NCI-H345 (cell line): ENCODE measurements at regions not wholly inside any gene's neighbourhood (a gene's known extent, or its start where the extent isn't known, plus 50 kb on each side); places are given as distances from the start of the nearest gene placed in this dataset.
A peak's percentile ranks its signal among the peaks of the same experiment; 100 is the strongest.

Experiments
- DNase-seq: peaks from one replicate; lab custom pipeline; 2025; lab: John Stamatoyannopoulos, UW

DNA sequence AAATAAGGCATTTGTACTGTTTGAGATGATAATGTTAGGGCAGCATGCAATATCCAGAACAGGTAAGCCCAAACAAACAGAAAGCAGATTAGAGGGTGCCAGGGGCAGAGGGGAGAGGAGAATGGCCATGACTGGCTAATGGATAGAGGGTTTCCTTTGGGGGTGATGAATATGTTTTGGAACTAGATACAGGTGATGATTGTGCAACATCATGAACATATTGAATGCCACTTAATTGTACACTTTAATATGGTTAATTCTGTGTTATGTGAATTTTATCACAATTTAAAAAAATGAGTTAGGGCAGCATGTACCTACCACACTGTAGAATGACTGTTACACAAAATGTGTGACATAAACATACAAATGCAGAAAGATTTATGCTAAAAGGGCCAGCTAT, 255.5 kb upstream of the FN1 start:
- no peak for DNase-seq

DNA sequence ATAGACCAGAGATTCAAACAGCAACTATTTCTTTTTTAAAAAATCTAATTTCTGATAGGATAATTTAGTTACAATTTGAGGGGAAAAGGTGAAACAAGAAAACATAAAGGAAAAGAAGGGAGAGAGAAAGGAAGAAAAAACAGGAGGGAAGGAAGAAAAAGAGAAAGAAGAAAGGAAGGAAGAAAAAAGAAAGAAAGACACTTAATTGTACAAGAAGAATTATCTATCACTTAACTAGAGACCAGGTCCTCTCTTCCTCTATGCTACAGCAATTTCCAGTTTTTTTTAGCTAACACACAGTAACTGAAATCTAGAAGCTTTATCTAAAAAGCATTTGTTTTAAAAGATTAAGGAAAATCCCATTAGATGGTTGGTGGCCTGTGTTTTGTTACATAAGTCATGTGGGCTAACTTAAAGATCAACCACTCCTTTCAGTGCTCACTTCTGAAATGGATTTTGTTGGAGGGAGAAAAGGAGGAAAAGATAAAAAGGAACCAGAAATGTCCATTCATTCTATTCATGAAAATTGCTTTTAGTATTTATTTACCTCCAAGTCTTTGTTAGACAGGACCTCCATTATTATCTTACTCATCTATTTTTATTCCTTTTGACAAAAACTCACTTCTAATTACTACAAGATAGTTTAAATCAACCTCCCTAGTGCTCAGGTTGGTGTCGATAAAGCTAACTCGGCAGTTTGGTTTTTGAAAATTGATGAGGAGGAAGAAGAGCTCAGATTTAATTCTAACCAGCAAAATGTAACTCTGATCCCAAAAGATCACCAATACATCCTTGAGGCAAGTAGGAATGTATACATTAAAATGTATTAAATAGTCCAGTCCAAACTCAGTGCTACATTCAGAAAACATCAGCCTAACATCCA, 251.5 kb upstream of the FN1 start:
- DNase-seq = no peak

- no peak for DNase-seq
These were observed 249.5 kb upstream of the FN1 start for GRCh38 chr2:215685238-215685990.

DNA sequence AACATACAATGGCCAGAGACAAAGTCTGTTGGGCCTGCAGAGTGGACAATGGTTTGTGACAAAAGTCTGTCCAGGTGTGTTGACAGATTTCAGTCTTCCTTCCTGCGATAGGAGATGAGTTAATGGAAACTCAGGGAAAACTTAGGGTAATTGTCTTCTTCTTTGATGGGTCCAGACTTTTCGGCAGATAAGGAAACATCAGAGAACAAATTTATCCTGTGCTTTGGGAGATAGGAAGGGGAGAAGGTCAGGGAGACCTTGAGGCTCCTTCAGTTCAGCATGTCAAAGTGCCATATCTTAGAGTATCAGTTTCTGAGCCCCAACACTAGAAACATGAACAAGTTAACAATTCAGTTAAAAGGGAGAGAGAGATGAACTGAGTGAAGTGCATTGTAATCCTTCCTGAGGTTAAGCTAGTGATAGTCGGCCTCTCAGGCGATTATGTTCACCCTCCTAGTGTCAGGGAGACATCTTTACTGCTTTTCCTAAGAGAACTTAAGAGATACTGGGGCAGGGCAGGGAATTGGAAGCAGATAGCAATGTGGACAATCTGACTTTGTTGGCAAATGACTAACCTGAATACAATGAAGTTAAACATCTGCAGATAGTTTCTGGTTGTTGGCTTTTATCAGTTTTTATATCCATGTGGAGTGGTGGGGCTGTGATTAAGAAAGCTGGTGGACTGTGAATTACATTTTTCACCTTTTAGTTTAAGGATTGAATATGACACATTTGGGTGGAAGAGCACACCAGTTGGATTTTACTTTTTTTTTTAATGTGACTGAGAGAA, 248.8 kb upstream of the FN1 start:
- no peak for DNase-seq

DNA sequence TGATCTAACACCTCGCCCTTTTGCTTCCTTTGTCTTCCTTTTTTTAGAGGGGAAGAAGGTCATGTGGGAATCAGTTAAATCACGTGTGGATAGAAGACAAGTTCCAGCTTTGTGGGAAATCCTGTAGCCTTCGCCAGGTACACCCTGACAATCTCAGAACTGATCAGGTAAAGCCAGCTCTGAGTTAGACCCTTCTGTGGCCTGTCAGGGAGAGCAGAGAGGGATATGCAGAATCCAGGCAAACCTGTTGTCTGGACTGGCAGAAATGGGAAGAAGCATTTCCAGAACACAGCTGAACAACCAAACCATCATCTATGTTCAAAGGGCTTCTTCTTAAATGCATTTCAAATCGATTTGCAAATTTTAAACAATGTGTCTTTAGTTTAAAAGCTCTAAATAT, 247.4 kb upstream of the FN1 start:
- DNase-seq = no peak

DNA sequence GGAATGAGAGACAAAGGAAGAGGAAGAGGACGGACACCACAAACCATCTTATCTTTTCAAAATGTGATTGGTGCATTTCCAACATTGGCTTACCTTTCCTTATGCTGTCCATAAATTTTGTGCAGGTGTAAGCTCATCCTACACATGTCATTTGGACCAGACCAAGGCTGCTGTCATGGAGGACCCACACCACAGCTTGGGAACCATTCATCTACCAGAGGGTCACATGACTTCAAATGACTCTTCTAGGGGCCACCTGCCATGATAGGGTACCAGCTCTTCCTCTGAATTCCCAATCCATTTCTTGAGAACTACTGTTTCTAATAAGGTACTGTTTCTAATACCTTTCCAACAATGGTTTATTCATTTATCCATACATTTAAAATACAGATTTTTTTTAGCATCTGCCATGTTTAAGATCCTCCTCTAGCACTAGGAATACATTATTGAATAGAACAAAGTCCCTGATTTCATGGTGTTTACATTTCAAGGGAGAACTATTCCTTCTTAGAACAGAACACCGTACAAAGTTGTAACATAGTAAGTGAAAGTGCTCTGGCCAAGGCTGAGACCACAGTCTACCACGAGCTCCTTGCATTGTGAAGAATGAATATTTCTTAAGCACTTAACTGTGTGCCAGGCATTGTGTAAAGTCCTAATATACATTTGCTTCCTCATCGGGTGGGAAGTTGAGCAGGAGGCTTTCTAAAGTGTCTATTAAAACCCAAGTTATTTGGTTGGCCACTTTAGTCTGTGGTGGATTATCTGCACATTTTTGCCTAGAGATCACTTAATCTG, 246.1 kb upstream of the FN1 start:
- no peak for DNase-seq

DNA sequence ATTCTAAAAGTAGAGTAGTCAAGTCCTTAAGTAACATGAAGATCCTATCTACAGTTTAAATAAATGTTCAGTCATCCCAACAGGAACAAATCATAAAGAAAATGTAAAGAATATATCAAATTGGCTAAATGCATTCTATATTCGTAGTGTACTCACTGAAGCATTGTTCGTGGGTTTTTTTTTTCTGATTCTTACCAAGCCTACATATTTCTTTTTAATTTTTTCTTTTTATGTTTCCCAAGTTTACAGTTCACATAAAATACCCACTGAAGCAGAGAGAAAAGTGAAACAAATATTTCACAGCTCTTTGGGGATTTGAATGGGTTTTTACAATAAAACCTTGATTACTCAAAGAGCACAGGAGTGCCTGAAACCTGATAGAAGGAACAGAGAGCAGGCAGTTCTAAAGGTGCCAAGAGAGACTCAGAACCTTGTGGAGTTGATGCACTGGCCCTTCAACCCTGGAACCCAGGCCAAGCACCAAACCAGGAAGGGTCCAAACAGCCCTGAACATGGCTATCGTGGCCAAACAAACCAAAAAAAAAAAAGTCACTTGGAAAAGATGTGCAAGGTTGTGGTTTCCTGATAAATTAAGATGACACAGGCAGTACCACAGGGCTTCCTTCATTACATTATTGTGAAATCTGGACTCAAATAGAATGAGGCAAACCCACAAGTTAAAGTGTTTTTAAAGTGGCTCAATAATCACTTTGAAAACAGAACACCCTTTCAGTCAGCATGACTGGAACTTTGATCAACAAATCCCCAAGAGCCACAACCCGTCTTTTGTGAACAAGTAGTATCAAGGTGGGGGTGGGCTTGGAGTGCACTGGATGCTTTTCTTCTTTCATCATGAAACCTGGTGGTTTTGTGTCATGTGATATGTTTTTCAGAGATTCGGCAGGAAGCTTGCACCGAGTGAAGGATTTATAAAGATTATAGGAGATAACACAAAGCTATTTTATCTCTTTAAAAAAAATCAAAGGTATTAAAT, 245.0 kb upstream of the FN1 start:
- DNase-seq = peak; percentile 40

DNA sequence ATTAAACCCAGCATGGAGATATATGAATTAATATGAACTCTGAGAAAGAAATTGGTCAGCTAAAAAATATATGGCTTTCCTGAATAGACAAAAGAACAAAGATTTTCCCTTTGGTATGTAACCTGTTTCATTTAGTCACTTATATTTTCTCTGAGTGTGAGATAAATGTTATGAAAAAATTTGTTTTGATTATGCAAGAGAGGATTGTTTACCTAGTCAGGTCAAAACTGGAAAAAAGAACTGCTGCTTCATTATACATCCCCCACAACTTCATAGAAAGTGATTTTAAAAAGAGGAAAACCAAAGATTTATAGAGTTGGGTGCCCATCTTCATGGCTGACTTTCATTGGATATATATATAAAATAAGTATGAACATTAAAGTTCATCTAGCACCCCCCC, 242.2 kb upstream of the FN1 start:
- DNase-seq = no peak

- DNase-seq = no peak
These were observed 241.6 kb upstream of the FN1 start for GRCh38 chr2:215677481-215677880.

GRCh38 chr2:215672406-215672805, 236.5 kb upstream of the FN1 start:
- DNase-seq = no peak

- DNase-seq = no peak
These were observed 235.8 kb upstream of the FN1 start for GRCh38 chr2:215671691-215672090.

DNA sequence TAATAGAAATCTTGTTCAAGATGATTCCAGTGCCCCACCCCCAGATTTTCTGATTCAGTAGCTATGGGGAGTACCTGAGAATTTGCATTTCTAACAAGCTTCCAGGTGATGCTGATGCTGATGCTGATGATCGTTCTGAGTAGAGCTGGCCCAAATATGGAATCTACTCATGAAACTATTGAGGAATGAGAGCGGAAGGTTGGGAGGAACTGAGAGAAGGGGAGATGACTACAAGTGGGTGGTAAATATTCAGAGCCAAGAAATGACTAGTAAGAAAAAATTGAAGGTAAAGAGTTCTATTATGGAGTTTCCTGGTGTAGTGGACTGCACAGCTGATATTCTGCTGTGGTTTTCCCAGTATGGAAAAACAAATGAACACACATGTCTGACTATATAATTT, 235.4 kb upstream of the FN1 start:
- no peak for DNase-seq

DNA sequence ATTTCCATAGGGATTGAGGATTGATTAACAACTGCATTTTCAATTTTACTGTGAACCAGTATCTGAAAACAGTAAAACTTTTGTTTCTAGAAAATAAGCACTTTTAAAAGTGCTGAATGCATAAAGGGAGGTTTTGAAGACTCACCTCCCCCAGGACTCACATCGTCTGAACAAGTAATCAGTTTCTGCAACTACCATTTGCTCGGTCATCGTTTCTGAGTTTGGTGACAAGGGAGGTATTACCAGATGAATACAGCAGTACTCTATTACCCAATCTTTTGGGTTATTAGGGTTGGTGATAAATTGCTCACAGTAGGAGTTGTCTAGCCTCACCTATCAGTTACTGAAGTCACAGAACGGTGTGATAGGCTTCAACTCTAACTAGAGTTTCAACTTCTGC, 234.5 kb upstream of the FN1 start:
- no peak for DNase-seq

DNA sequence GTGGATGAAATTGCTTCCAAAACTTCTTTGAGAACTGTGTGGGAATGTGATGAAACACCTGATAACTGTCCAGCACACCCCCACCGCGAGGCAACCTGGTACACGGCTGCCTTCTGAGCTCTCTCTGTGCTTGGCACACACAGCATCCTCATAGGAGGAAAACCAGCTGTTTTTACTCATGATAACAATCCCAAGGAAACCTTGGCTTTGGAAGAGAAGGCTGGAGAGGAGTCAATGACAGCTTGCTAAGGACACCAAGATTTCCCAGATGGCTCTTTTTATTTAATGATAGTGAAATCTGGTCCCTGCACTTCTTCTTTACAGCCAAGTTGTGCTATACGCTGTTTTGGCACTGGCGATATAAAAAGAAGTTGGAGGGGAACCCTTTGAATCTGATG, 232.5 kb upstream of the FN1 start:
- no peak for DNase-seq

DNA sequence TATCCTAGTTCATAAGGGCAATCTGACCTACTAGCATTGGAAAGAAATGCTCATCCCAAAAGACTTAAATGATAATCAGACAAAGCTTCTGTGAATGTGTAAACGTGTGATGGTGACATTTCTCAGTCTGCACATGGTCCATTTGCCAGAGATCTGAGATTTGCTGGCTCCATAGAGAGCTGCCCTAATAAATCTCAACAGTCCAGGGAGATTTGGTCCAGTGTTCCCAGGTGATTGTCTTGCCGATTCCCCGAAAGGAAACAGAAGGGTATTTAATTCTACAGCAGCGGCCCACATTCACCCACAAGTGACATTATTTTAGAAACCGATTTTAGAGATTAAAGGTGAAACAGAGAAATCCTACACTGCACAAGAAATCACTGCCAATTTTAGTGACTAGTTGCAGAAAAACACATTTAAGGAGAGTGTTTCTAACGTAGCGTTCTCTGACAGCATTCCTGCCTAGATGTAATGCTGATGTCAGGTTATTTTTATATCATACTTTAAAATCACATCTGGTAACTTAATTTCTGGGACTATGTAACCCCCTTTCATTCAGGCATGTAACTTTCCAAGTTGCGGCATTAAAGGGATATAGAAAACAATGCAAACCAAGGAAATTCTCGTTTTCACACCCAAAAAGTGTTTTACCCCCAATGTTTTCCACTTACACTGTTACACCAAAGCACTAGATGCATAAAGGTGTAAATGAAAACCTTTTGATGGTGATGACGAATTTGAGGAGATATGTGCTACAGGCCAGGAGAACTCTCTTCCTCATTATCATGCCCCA, 231.9 kb upstream of the FN1 start:
- no peak for DNase-seq

DNA sequence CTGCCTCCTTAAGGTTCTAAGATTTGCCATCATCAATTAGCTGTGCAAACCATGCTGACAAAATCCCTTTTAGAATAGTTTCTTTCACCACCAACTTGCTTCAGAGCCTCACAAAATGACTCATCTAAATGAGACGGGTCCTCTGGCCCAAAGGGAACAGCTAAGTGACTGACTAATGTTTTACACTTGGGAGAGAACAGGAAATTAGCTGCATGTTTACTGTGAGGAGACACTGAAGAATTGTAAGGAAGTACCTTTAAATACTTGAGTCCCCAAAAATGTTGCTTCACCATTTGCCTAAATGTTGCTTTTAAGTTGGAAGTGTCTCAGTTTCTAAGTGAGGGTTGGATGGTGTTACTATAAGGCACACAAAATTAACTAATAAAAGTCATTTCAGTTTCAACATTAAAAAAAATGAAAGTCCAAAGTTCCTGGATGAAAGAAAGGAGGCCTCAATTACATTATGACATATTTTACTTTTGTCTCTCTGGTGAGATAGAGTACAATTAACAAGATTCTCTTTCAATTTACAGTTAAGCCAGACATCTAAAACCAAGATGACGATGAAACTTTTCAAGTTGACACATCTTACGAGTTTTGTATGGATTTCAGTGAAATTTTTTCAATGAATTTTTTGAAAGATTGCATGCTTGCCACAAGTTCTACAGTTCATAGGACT, 229.1 kb upstream of the FN1 start:
- no peak for DNase-seq

GRCh38 chr2:215662715-215663114, 226.8 kb upstream of the FN1 start:
- DNase-seq = no peak

GRCh38 chr2:215660687-215661086, 224.8 kb upstream of the FN1 start:
- DNase-seq = no peak

- no peak for DNase-seq
These were observed 223.8 kb upstream of the FN1 start for GRCh38 chr2:215659650-215660049.
